ENCODE measurements at regions not wholly inside any gene's neighbourhood (a gene's known extent, or its start where the extent isn't known, plus 50 kb on each side); places are given as distances from the start of the nearest gene placed in this dataset.
"Not testable (repeated sequence)": the region's sequence is repeated elsewhere in the genome, so short reads cannot be mapped to it uniquely, and the experiment has no call there.

DNA sequence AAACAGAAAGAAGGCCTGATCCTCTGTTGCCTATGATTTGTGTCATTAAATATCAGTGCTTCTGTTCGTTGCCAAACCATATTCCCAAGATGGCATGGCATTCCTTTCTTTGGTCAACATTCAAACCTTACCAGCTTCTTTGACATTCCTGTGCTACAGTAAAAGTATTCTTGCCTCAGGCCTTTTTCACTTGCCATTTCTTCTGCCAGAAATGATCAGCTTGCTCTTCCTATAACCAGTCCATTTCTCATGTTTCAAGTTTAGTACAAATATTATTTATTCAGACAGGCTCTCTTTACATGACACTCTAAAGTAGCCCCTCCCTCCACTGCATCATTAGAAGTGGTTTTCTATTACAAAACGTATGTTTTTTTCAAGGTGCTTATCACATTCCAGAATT lies 278.3 kb downstream of the KCNJ2 start:
- Histone ChIP-seq H3K4me2 (ENCODE audit: low read length) (no peak overlapping the region), H2AK5ac (ENCODE audit: low read length) (no peak overlapping the region), H3K18ac (ENCODE audit: low read length) (no peak overlapping the region), H2BK5ac (ENCODE audit: low read depth, low read length, poor library complexity) (no peak overlapping the region), H3K4me3 (ENCODE audit: low read depth, low read length) (no peak overlapping the region), H4K8ac (ENCODE audit: low read depth, low read length) (no peak overlapping the region), H3K4me1 (ENCODE audit: control insufficient read depth in 1 of 2, insufficient read depth in 2 of 2, low read length in 2 of 2) (no peaks in the 10 kb centered on the region), H4K91ac (ENCODE audit: low read depth, low read length) (no peak overlapping the region), H3K79me1 (ENCODE audit: low read length) (no peaks in the 10 kb centered on the region), H2AFZ (ENCODE audit: insufficient read depth, low read length, poor library complexity) (no peak overlapping the region), H3K9me3 (ENCODE audit: insufficient read depth, low read depth, low read length) (peaks cover 1% of the 10 kb centered on the region), H2BK12ac (ENCODE audit: low read length) (no peak overlapping the region), H3K23ac (ENCODE audit: low read length) (no peak overlapping the region), H3K9ac (ENCODE audit: low read length) (no peak overlapping the region), H3K14ac (ENCODE audit: low read length) (no peak overlapping the region), H2BK120ac (ENCODE audit: insufficient read depth, low read length, poor library complexity) (no peak overlapping the region), H3K27ac (ENCODE audit: low read depth, low read length) (no peak overlapping the region), H3K79me2 (ENCODE audit: control insufficient read depth, insufficient read depth, low read length, poor library complexity) (no peaks in the 10 kb centered on the region), H3K36me3 (ENCODE audit: control insufficient read depth in 1 of 2, insufficient read depth in 2 of 2, low read length in 2 of 2) (no peaks in the 10 kb centered on the region), H3K4ac (ENCODE audit: low read depth, low read length) (no peak overlapping the region), H4K12ac (ENCODE audit: low read depth, low read length) (no peak overlapping the region), H3K27me3 (ENCODE audit: insufficient read depth, low read length) (no peaks in the 10 kb centered on the region)
- WGBS (ENCODE audit: extremely low coverage, insufficient coverage, insufficient read length): no CpG with 5 or more reads among the region's 2 CpGs
- DNase-seq: peak in 1 of 2 donors; percentile 56

DNA sequence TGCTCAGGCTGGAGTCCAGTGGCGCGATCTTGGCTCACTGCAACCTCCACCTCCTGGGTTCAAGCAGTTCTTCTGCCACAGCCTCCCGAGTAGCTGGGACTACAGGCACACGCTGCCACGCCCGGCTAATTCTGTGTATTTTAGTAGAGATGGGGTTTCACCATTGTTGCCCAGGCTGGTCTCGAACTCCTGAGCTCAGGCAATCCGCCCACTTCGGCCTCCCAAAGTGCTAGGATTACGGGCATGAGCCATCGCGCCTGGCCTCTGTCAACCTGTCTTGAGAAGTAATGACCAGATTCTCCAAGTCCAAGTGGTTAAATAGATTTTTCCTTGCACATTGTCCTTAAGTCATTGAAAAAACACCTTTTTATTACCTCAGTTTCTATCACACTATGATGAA lies 283.7 kb downstream of the KCNJ2 start:
- H3K4me2 ChIP-seq (ENCODE audit: low read length); DNase-seq: not testable (repeated sequence)

DNA sequence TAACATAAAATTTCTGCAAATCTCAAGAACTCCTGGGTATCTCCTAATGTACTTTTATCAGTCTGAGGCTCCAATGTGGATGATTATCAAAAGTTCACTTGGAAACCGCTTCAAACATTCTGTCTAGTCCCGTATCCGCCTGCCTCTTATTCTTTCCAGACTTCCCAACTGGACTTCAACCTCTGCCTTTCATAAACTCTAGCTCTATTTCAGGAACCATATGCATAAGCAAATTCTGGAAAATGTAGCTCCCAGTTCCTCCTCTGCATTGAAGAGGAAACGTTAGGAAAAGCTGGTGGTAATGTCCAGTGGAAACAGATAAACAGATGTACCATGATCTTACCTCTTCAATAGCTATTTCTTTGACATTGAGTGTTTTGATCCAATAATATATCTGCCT lies 285.0 kb downstream of the KCNJ2 start:
- no CpG with 5 or more reads among the region's 4 CpGs for WGBS (ENCODE audit: extremely low coverage, insufficient coverage, insufficient read length)

More for the DNA sequence above, 283.7 kb downstream of the KCNJ2 start:
- not testable (repeated sequence) for H2BK12ac ChIP-seq (ENCODE audit: low read length); H3K9me3 ChIP-seq (ENCODE audit: insufficient read depth, low read depth, low read length); H3K14ac ChIP-seq (ENCODE audit: low read length); H3K27me3 ChIP-seq (ENCODE audit: insufficient read depth, low read length); H3K36me3 ChIP-seq (ENCODE audit: control insufficient read depth in 1 of 2, insufficient read depth in 2 of 2, low read length in 2 of 2); H3K79me2 ChIP-seq (ENCODE audit: control insufficient read depth, insufficient read depth, low read length, poor library complexity); H2BK120ac ChIP-seq (ENCODE audit: insufficient read depth, low read length, poor library complexity); H3K4me1 ChIP-seq (ENCODE audit: control insufficient read depth in 1 of 2, insufficient read depth in 2 of 2, low read length in 2 of 2); H3K23ac ChIP-seq (ENCODE audit: low read length); H3K9ac ChIP-seq (ENCODE audit: low read length); H3K27ac ChIP-seq (ENCODE audit: low read depth, low read length); H3K4ac ChIP-seq (ENCODE audit: low read depth, low read length); H2AK5ac ChIP-seq (ENCODE audit: low read length); H2AFZ ChIP-seq (ENCODE audit: insufficient read depth, low read length, poor library complexity); H3K18ac ChIP-seq (ENCODE audit: low read length); H3K79me1 ChIP-seq (ENCODE audit: low read length); H4K8ac ChIP-seq (ENCODE audit: low read depth, low read length); H3K4me3 ChIP-seq (ENCODE audit: low read depth, low read length); H4K12ac ChIP-seq (ENCODE audit: low read depth, low read length); H4K91ac ChIP-seq (ENCODE audit: low read depth, low read length); H2BK5ac ChIP-seq (ENCODE audit: low read depth, low read length, poor library complexity)
- WGBS (ENCODE audit: extremely low coverage, insufficient coverage, insufficient read length): no CpG with 5 or more reads among the region's 12 CpGs

DNA sequence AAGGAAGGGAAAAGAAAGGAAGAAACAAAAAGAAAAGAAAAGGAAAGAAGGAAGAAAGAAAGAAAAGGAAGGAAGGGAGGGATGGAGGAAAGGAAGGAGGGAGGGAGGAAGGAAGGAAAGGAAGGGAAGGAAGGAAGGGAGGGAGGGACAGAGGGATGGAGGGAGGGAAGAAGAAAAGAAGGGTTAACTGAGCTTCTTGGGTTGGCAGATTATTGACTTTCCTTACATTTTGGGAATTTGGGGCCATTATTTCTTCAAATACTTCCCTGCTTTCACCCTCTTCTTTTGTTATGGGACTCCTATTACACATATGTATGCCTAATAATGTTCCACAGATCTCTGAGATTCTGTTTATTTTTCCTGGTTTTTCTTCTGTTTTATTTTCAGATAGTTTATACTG lies 285.6 kb downstream of the KCNJ2 start:
- no peak overlapping the region for H3K27ac ChIP-seq (ENCODE audit: low read depth, low read length)
- no peaks in the 10 kb centered on the region for H3K4me1 ChIP-seq (ENCODE audit: control insufficient read depth in 1 of 2, insufficient read depth in 2 of 2, low read length in 2 of 2)
- H3K4me2 ChIP-seq (ENCODE audit: low read length): no peak overlapping the region
- no peaks in the 10 kb centered on the region for H3K9me3 ChIP-seq (ENCODE audit: insufficient read depth, low read depth, low read length)
- H2BK5ac ChIP-seq (ENCODE audit: low read depth, low read length, poor library complexity): no peak overlapping the region
- no peak overlapping the region for H3K23ac ChIP-seq (ENCODE audit: low read length)
- no peak overlapping the region for H3K4ac ChIP-seq (ENCODE audit: low read depth, low read length)
- H4K8ac ChIP-seq (ENCODE audit: low read depth, low read length): no peak overlapping the region
- no peaks in the 10 kb centered on the region for H3K79me1 ChIP-seq (ENCODE audit: low read length)
- no peak overlapping the region for H3K4me3 ChIP-seq (ENCODE audit: low read depth, low read length)
- no peak overlapping the region for H3K9ac ChIP-seq (ENCODE audit: low read length)
- H3K79me2 ChIP-seq (ENCODE audit: control insufficient read depth, insufficient read depth, low read length, poor library complexity): no peaks in the 10 kb centered on the region
- H2BK120ac ChIP-seq (ENCODE audit: insufficient read depth, low read length, poor library complexity): no peak overlapping the region
- H4K91ac ChIP-seq (ENCODE audit: low read depth, low read length): no peak overlapping the region
- H2BK12ac ChIP-seq (ENCODE audit: low read length): no peak overlapping the region
- H4K12ac ChIP-seq (ENCODE audit: low read depth, low read length): no peak overlapping the region
- no peaks in the 10 kb centered on the region for H3K27me3 ChIP-seq (ENCODE audit: insufficient read depth, low read length)
- H3K36me3 ChIP-seq (ENCODE audit: control insufficient read depth in 1 of 2, insufficient read depth in 2 of 2, low read length in 2 of 2): no peaks in the 10 kb centered on the region
- H2AK5ac ChIP-seq (ENCODE audit: low read length): no peak overlapping the region
- no peak overlapping the region for H3K14ac ChIP-seq (ENCODE audit: low read length)
- no peak overlapping the region for H2AFZ ChIP-seq (ENCODE audit: insufficient read depth, low read length, poor library complexity)
- no peak overlapping the region for H3K18ac ChIP-seq (ENCODE audit: low read length)
- DNase-seq: no peak

More for the DNA sequence above, 285.0 kb downstream of the KCNJ2 start:
- no peak overlapping the region for H2BK5ac ChIP-seq (ENCODE audit: low read depth, low read length, poor library complexity)
- no peak for DNase-seq
- no peaks in the 10 kb centered on the region for H3K36me3 ChIP-seq (ENCODE audit: control insufficient read depth in 1 of 2, insufficient read depth in 2 of 2, low read length in 2 of 2)
- no peak overlapping the region for H3K27ac ChIP-seq (ENCODE audit: low read depth, low read length)
- H3K9ac ChIP-seq (ENCODE audit: low read length): no peak overlapping the region
- H2AK5ac ChIP-seq (ENCODE audit: low read length): no peak overlapping the region
- H3K14ac ChIP-seq (ENCODE audit: low read length): no peak overlapping the region
- H2AFZ ChIP-seq (ENCODE audit: insufficient read depth, low read length, poor library complexity): no peak overlapping the region
- no peak overlapping the region for H2BK12ac ChIP-seq (ENCODE audit: low read length)
- no peak overlapping the region for H2BK120ac ChIP-seq (ENCODE audit: insufficient read depth, low read length, poor library complexity)
- no peaks in the 10 kb centered on the region for H3K79me2 ChIP-seq (ENCODE audit: control insufficient read depth, insufficient read depth, low read length, poor library complexity)
- no peak overlapping the region for H3K4me2 ChIP-seq (ENCODE audit: low read length)
- H3K4me3 ChIP-seq (ENCODE audit: low read depth, low read length): no peak overlapping the region
- no peak overlapping the region for H4K8ac ChIP-seq (ENCODE audit: low read depth, low read length)
- no peak overlapping the region for H3K23ac ChIP-seq (ENCODE audit: low read length)
- H4K91ac ChIP-seq (ENCODE audit: low read depth, low read length): no peak overlapping the region
- no peak overlapping the region for H3K4ac ChIP-seq (ENCODE audit: low read depth, low read length)
- H3K27me3 ChIP-seq (ENCODE audit: insufficient read depth, low read length): no peaks in the 10 kb centered on the region
- no peak overlapping the region for H3K18ac ChIP-seq (ENCODE audit: low read length)
- H3K4me1 ChIP-seq (ENCODE audit: control insufficient read depth in 1 of 2, insufficient read depth in 2 of 2, low read length in 2 of 2): no peaks in the 10 kb centered on the region
- H3K79me1 ChIP-seq (ENCODE audit: low read length): no peaks in the 10 kb centered on the region
- no peak overlapping the region for H4K12ac ChIP-seq (ENCODE audit: low read depth, low read length)
- H3K9me3 ChIP-seq (ENCODE audit: insufficient read depth, low read depth, low read length): no peaks in the 10 kb centered on the region
